K562 (cell line): ENCODE measurements at regions not wholly inside any gene's neighbourhood (a gene's known extent, or its start where the extent isn't known, plus 50 kb on each side); places are given as distances from the start of the nearest gene placed in this dataset.

ENCODE experiments used
- ATAC-seq: fragments of 200-7000 bp; cut with Tn5 transposase; 3 replicates; pipeline ENCODE4 v1.9.1; 2020; ENCODE audit warnings: moderate library complexity
- BruUV-seq: library from RNA; stranded (reverse); fragments of 400-500 nt; replicated peaks from 2 replicates; lab custom pipeline; 2021; lab: Mats Ljungman, UMichigan
- CTCF ChIA-PET: fragments of 300-600 bp; formaldehyde crosslinking; extraction: SDS; loops from one replicate; lab custom pipeline; 2021; ENCODE audit warnings: low intra/inter-chr PET ratio; lab: Yijun Ruan, JAX
- POLR2A ChIA-PET: fragments of 300-600, 350-650 bp; sonication (Branson Sonifier 250); formaldehyde crosslinking; extraction: SDS; loops from one replicate; lab custom pipeline; 2021; ENCODE audit warnings: antibody characterized with exemption, inconsistent platforms; lab: Yijun Ruan, JAX
- DNase-seq, 4 experiments: peaks; one replicate each; pipeline versions ENCODE4 v3.0.0 to v3.0.0-alpha.2; 2011 to 2018; ENCODE audit warnings: low spot score in 3 of 4, mixed read lengths in 3 of 4; ENCODE audit errors: extremely low read depth in 1 of 4
- FAIRE-seq: peaks from 2 replicates; lab custom pipeline; 2011; peaks lifted over from hg19 to GRCh38; lab: Jason Lieb, UNC
- H2AFZ ChIP-seq: 2 replicates; pipeline ENCODE4 v1.6.0; 2011; ENCODE audit warnings: low read depth, low read length, control low read depth, inconsistent platforms
- H3K27ac ChIP-seq: fragments of 200-600 bp; 3 replicates; pipeline ENCODE4 v1.8.0; 2011; ENCODE audit warnings: low read depth, mild to moderate bottlenecking, control low read depth, inconsistent platforms, low read length, moderate library complexity, mixed read lengths; ENCODE audit errors: extremely low read depth
- H3K27me3 ChIP-seq, 2 experiments: fragments of 300-600 bp in 1 of 2; 2 replicates in 1 of 2; 3 replicates in 1 of 2; pipeline versions ENCODE4 v1.6.0 to v1.8.0; 2011; ENCODE audit warnings: inconsistent platforms in 2 of 2, low read length in 2 of 2, mild to moderate bottlenecking in 1 of 2, mixed read lengths in 1 of 2, moderate library complexity in 1 of 2; ENCODE audit not compliant: control insufficient read depth in 2 of 2, insufficient read depth in 2 of 2
- H3K36me3 ChIP-seq: fragments of 300-600 bp; 3 replicates; pipeline ENCODE4 v1.8.0; 2011; ENCODE audit warnings: mild to moderate bottlenecking, low read length, inconsistent platforms; ENCODE audit not compliant: control insufficient read depth, insufficient read depth
- H3K4me1 ChIP-seq, 2 experiments: fragments of 200-600 bp in 1 of 2; replicated peaks in 1 of 2; 2 replicates in 1 of 2; 3 replicates in 1 of 2; pipeline versions ENCODE4 v1.5.1 to v1.8.0; 2011; ENCODE audit warnings: inconsistent platforms in 2 of 2, low read length in 2 of 2, mild to moderate bottlenecking in 1 of 2, mixed read lengths in 1 of 2, moderate library complexity in 1 of 2; ENCODE audit not compliant: control insufficient read depth in 2 of 2, insufficient read depth in 2 of 2
- H3K4me2 ChIP-seq: 2 replicates; pipeline ENCODE4 v1.6.1; 2011; ENCODE audit warnings: low read length, control low read depth, inconsistent platforms, mixed read lengths; ENCODE audit not compliant: insufficient read depth
- H3K4me3 ChIP-seq: fragments of 200-600 bp; sonication (generic), shearing (Covaris generic); 2 replicates; pipeline ENCODE4 v1.5.1; 2016; ENCODE audit warnings: control low read depth, inconsistent platforms
- H3K79me2 ChIP-seq: fragments of 200-600 bp; 3 replicates; pipeline ENCODE4 v1.8.0; 2011; ENCODE audit warnings: low read length, inconsistent platforms; ENCODE audit not compliant: control insufficient read depth, insufficient read depth
- H3K9ac ChIP-seq, 2 experiments: 2 replicates each; pipeline versions ENCODE4 v1.6.0 to v1.6.1; 2011; ENCODE audit warnings: low read depth in 2 of 2, low read length in 2 of 2, control low read depth in 1 of 2, inconsistent platforms in 1 of 2, mild to moderate bottlenecking in 1 of 2, mixed read lengths in 1 of 2; ENCODE audit not compliant: insufficient read depth in 1 of 2
- H3K9me1 ChIP-seq: one replicate; pipeline ENCODE4 v1.6.0; 2011; ENCODE audit warnings: inconsistent platforms, mild to moderate bottlenecking, low read length, moderate library complexity; ENCODE audit not compliant: control insufficient read depth, insufficient read depth
- H3K9me3 ChIP-seq: replicated peaks from 2 replicates; pipeline ENCODE4 v1.5.1; 2011; ENCODE audit warnings: low read depth, low read length, inconsistent platforms; ENCODE audit not compliant: control insufficient read depth, insufficient read depth
- H4K20me1 ChIP-seq: replicated peaks from 2 replicates; pipeline ENCODE4 v1.6.1; 2011; ENCODE audit warnings: low read length, inconsistent platforms, mixed read lengths; ENCODE audit not compliant: control insufficient read depth, insufficient read depth
- CBX3 ChIP-seq, 2 experiments: IDR thresholded peaks; 1 replicate in 1 of 2; 2 replicates in 1 of 2; pipeline ENCODE4 v1.6.1; 2012; ENCODE audit warnings: inconsistent platforms in 2 of 2, low read length in 2 of 2, borderline replicate concordance in 1 of 2, control low read depth in 1 of 2
- EHMT2 ChIP-seq: fragments of 450-650 bp; IDR thresholded peaks from 2 replicates; pipeline ENCODE4 v1.6.1; 2018; ENCODE audit warnings: antibody characterized with exemption
- FOSL1 ChIP-seq: fragments of 200-800 bp; sonication (Bioruptor generic); conservative IDR thresholded peaks from 2 replicates; pipeline ENCODE4 v1.6.1; 2016; ENCODE audit warnings: missing genetic modification characterization, missing compliant biosample characterization
- KAT2B ChIP-seq: IDR thresholded peaks from one replicate; pipeline ENCODE4 v1.6.1; 2012; ENCODE audit warnings: low read depth, mild to moderate bottlenecking, control low read depth, inconsistent platforms, low read length, moderate library complexity
- MCM2 ChIP-seq: fragments of 450-650 bp; IDR thresholded peaks from 2 replicates; pipeline ENCODE4 v1.6.1; 2017; ENCODE audit warnings: low read depth, mild to moderate bottlenecking
- NCOR1 ChIP-seq: fragments of 450-650 bp; IDR thresholded peaks from 2 replicates; pipeline ENCODE4 v1.6.1; 2016; ENCODE audit warnings: mild to moderate bottlenecking, moderate library complexity
- NR1H2 ChIP-seq: sonication (generic); formaldehyde crosslinking; IDR thresholded peaks from 2 replicates; pipeline ENCODE4 v1.4.0; 2020; ENCODE audit warnings: mild to moderate bottlenecking, missing genetic modification reagents
- NR3C1 ChIP-seq: sonication (generic); formaldehyde crosslinking; IDR thresholded peaks from 2 replicates; pipeline ENCODE4 v1.8.1; 2022; ENCODE audit warnings: missing genetic modification reagents
- POLR2A ChIP-seq: fragments of 450-650 bp; conservative IDR thresholded peaks from 2 replicates; pipeline ENCODE4 v1.6.1; 2016
- PRDM10 ChIP-seq: fragments of 450-650 bp; IDR thresholded peaks from 2 replicates; pipeline ENCODE4 v1.6.1; 2018; ENCODE audit not compliant: partially characterized antibody
- SREBF1 ChIP-seq: fragments of 150-350 bp; IDR thresholded peaks from 2 replicates; pipeline ENCODE4 v1.6.1; 2014; ENCODE audit warnings: antibody characterized with exemption, low read depth, low read length, borderline replicate concordance
- WHSC1 ChIP-seq: IDR thresholded peaks from one replicate; pipeline ENCODE4 v1.6.1; 2012; ENCODE audit warnings: low read length, control low read depth, inconsistent platforms
- ZC3H4 ChIP-seq: sonication (generic); formaldehyde crosslinking; IDR thresholded peaks from 2 replicates; pipeline ENCODE4 v1.9.0; 2021; ENCODE audit warnings: missing genetic modification reagents, borderline replicate concordance
- ZNF197 ChIP-seq: fragments of 200-800 bp; sonication (Bioruptor generic); IDR thresholded peaks from 2 replicates; pipeline ENCODE4 v1.6.1; 2016; ENCODE audit warnings: low read depth, missing genetic modification characterization, missing compliant biosample characterization
- ZNF23 ChIP-seq: fragments of 250-450 bp; sonication (Bioruptor Pico); IDR thresholded peaks from 2 replicates; pipeline ENCODE4 v1.4.0; 2020; ENCODE audit warnings: mild to moderate bottlenecking
- ZNF589 ChIP-seq: fragments of 200-800 bp; sonication (Bioruptor generic); IDR thresholded peaks from 2 replicates; pipeline ENCODE4 v1.6.1; 2016; ENCODE audit warnings: low read depth, missing genetic modification characterization, missing compliant biosample characterization
- ZNF77 ChIP-seq: fragments of 250-450 bp; sonication (Bioruptor Pico); IDR thresholded peaks from 2 replicates; pipeline ENCODE4 v1.5.0; 2020
- WGBS: fragments of 100-300 bp; shearing (Covaris generic); methylation state at CpG from one replicate; pipeline ENCODE4 v1.1.6; 2016; ENCODE audit warnings: low coverage, mixed read lengths; ENCODE audit not compliant: insufficient coverage; ENCODE audit errors: missing lambda C conversion rate; 5-methylcytosine and 5-hydroxymethylcytosine counted together
- in situ Hi-C: fragments of 300-500 bp; cut with MboI; formaldehyde crosslinking; loops from 4 replicates; pipeline ENCODE4 v1.15.0; 2018; ENCODE audit warnings: inconsistent platforms, mixed read lengths
- intact Hi-C: fragments of 100-400 bp; cut with micrococcal nuclease; formaldehyde crosslinking; loops from 2 replicates; pipeline ENCODE4 v1.14.2; 2022
- TF ChIP-seq, protein P1 (sequence below): fragments of 450-650 bp; formaldehyde crosslinking; IDR thresholded peaks from 2 replicates; pipeline ENCODE4 v1.4.0; 2022; ENCODE audit warnings: mild to moderate bottlenecking, moderate library complexity

- Histone ChIP-seq H4K20me1 (no peaks in the 10 kb centered on the region), H3K79me2 (no peaks in the 10 kb centered on the region), H3K36me3 (no peaks in the 10 kb centered on the region), H3K9me3 (no peaks in the 10 kb centered on the region), H3K27ac (no peak overlapping the region), H3K4me1 (no peaks in the 10 kb centered on the region), H3K4me3 (no peak overlapping the region), H3K4me2 (no peak overlapping the region), H3K9ac (no peak overlapping the region), H3K27me3 (no peaks in the 10 kb centered on the region), H3K9me1 (no peaks in the 10 kb centered on the region), H2AFZ (no peak overlapping the region)
- no peak for DNase-seq
- WGBS, result 0% methylated on average over 3 of the region's 3 CpGs
- ATAC-seq, result no peak
- no TSS peak for BruUV-seq
- in situ Hi-C loops (no loop called here), intact Hi-C loops (no loop called here)
- ChIA-PET POLR2A (no interaction called here), CTCF (no interaction called here)
- no peak for TF ChIP-seq MCM2
- no peak for TF ChIP-seq NR1H2 (CRISPR knock-in tag)
- TF ChIP-seq CBX3 (IDR thresholded peaks at IDR 0.05; ENCODE audit: borderline replicate concordance in 1 of 2, low read length in 2 of 2), result no peak
- TF ChIP-seq ZNF589 (CRISPR knock-in tag), result no peak
- no peak for TF ChIP-seq ZNF197 (CRISPR knock-in tag)
- no peak for TF ChIP-seq ZNF77 (CRISPR knock-in tag)
- no peak for TF ChIP-seq EHMT2
- TF ChIP-seq, protein P1, sequence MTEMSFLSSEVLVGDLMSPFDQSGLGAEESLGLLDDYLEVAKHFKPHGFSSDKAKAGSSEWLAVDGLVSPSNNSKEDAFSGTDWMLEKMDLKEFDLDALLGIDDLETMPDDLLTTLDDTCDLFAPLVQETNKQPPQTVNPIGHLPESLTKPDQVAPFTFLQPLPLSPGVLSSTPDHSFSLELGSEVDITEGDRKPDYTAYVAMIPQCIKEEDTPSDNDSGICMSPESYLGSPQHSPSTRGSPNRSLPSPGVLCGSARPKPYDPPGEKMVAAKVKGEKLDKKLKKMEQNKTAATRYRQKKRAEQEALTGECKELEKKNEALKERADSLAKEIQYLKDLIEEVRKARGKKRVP (CRISPR knock-in tag), result no peak
- no peak for TF ChIP-seq KAT2B
- TF ChIP-seq WHSC1, result no peak
- TF ChIP-seq POLR2A, result no peak
- no peak for TF ChIP-seq ZC3H4 (CRISPR knock-in tag)
- TF ChIP-seq ZNF23 (CRISPR knock-in tag), result no peak
- no peak for TF ChIP-seq PRDM10
- TF ChIP-seq NCOR1, result no peak
- TF ChIP-seq FOSL1 (tag), result no peak
- no peak for TF ChIP-seq NR3C1
- TF ChIP-seq SREBF1, result no peak
- no peak for FAIRE-seq
Observed at GRCh38 chr10:37713642-37714041, 143.8 kb downstream of the ZNF248 start.
